Panc1 (cell line): ENCODE measurements at regions not wholly inside any gene's neighbourhood (a gene's known extent, or its start where the extent isn't known, plus 50 kb on each side); places are given as distances from the start of the nearest gene placed in this dataset.

ENCODE experiments used
- ATAC-seq: fragments of 200-7000 bp; cut with Tn5 transposase; 2 replicates; pipeline ENCODE4 v1.9.1; 2020; ENCODE audit warnings: mild to moderate bottlenecking, moderate library complexity
- BruUV-seq: library from RNA; stranded (reverse); fragments of 400-500 nt; replicated peaks from 2 replicates; lab custom pipeline; 2021; lab: Mats Ljungman, UMichigan
- CTCF ChIA-PET: fragments of 300-600 bp; sonication (Branson Sonifier 250); formaldehyde crosslinking; loops from one replicate; lab custom pipeline; 2022; ENCODE audit warnings: antibody characterized with exemption; lab: Charles Lee
- POLR2A ChIA-PET: fragments of 300-600 bp; sonication (Branson Sonifier 250); formaldehyde crosslinking; loops from one replicate; lab custom pipeline; 2022; ENCODE audit warnings: antibody characterized with exemption; lab: Charles Lee
- DNase-seq: peaks from one replicate; pipeline ENCODE4 v3.0.0-alpha.2; 2010; ENCODE audit warnings: low read depth, low spot score
- H3K27ac ChIP-seq: 2 replicates; pipeline ENCODE4 v1.5.1; 2011; ENCODE audit warnings: mild to moderate bottlenecking, low read length, inconsistent platforms
- H3K27me3 ChIP-seq: fragments of 200-500 bp; sonication (Bioruptor generic); 2 replicates; pipeline ENCODE4 v1.6.0; 2014; ENCODE audit warnings: low read length, inconsistent platforms; ENCODE audit not compliant: control insufficient read depth, insufficient read depth
- H3K36me3 ChIP-seq: fragments of 200-500 bp; sonication (Bioruptor generic); 2 replicates; pipeline ENCODE4 v1.5.1; 2014; ENCODE audit warnings: inconsistent platforms, mild to moderate bottlenecking, low read length, moderate library complexity; ENCODE audit not compliant: control insufficient read depth, insufficient read depth
- H3K4me1 ChIP-seq: 2 replicates; pipeline ENCODE4 v1.5.1; 2011; ENCODE audit warnings: inconsistent platforms, mild to moderate bottlenecking, low read length, moderate library complexity; ENCODE audit not compliant: control insufficient read depth, insufficient read depth
- H3K4me3 ChIP-seq, 2 experiments: 2 replicates each; pipeline ENCODE4 v1.5.1; 2011 to 2012; ENCODE audit warnings: low read depth in 2 of 2, low read length in 2 of 2, mild to moderate bottlenecking in 2 of 2, inconsistent platforms in 1 of 2, moderate library complexity in 1 of 2
- H3K9me3 ChIP-seq: fragments of 200-500 bp; sonication (Bioruptor generic); 2 replicates; pipeline ENCODE4 v1.5.1; 2014; ENCODE audit warnings: low read depth, mild to moderate bottlenecking, inconsistent platforms, low read length, moderate library complexity; ENCODE audit not compliant: control insufficient read depth, insufficient read depth
- POLR2AphosphoS5 ChIP-seq: IDR thresholded peaks from 2 replicates; pipeline ENCODE4 v1.6.1; 2012; ENCODE audit warnings: mild to moderate bottlenecking, low read depth, low read length, moderate library complexity
- SIN3A ChIP-seq: IDR thresholded peaks from 2 replicates; pipeline ENCODE4 v1.6.1; 2012; ENCODE audit warnings: low read depth, mild to moderate bottlenecking, low read length, moderate library complexity, borderline replicate concordance; ENCODE audit not compliant: insufficient read depth
- TCF7L2 ChIP-seq: IDR thresholded peaks from 2 replicates; pipeline ENCODE4 v1.6.1; 2011; ENCODE audit warnings: mild to moderate bottlenecking, low read depth, low read length, inconsistent platforms
- in situ Hi-C: cut with HindIII; loops from 2 replicates; pipeline ENCODE4 v1.10.0; 2016; ENCODE audit warnings: low sequenced_read_pairs, low pct_unique_long_range_greater_than_20kb
- intact Hi-C: fragments of 100-400 bp; cut with micrococcal nuclease; formaldehyde crosslinking; loops from one replicate; pipeline ENCODE4 v1.10.0; 2022; ENCODE audit not compliant: unreplicated experiment
- TF ChIP-seq, protein P1 (sequence below), 2 experiments: IDR thresholded peaks; 2 replicates each; pipeline ENCODE4 v1.6.1; 2011 to 2012; ENCODE audit warnings: low read depth in 2 of 2, control low read depth in 1 of 2, low read length in 1 of 2, mild to moderate bottlenecking in 1 of 2, moderate library complexity in 1 of 2; ENCODE audit not compliant: insufficient read depth in 1 of 2
- TF ChIP-seq, protein P2 (sequence below): fragments of 450-650 bp; IDR thresholded peaks from 2 replicates; pipeline ENCODE4 v1.5.1; 2017; ENCODE audit warnings: mild to moderate bottlenecking

DNA sequence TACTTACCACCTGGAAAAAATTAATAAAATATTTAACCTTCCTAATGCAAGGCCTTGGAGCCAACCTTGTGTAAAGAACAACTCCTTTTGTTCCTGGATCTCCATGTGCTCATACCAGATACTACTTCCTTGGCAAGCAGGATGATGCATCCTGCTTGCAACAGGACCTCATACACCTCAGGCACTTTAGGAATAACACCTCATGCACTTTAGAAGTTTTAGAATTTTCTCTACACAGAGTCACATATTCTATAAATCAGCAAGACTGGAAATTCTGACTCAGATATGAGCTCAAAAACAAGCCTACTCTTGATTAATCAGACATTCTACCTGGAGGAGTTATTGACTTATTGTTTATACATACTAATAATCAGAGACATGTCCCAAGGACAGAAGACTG lies 209.6 kb upstream of the CDH10 start:
- in situ Hi-C loops (no loop called here), intact Hi-C loops (no loop called here)
- DNase-seq (no peak), ATAC-seq (no peak)
- Histone ChIP-seq H3K4me3 (no peak overlapping the region), H3K9me3 (no peaks in the 10 kb centered on the region), H3K27me3 (no peaks in the 10 kb centered on the region), H3K27ac (no peak overlapping the region), H3K36me3 (no peaks in the 10 kb centered on the region), H3K4me1 (no peaks in the 10 kb centered on the region)
- TF ChIP-seq, protein P1, sequence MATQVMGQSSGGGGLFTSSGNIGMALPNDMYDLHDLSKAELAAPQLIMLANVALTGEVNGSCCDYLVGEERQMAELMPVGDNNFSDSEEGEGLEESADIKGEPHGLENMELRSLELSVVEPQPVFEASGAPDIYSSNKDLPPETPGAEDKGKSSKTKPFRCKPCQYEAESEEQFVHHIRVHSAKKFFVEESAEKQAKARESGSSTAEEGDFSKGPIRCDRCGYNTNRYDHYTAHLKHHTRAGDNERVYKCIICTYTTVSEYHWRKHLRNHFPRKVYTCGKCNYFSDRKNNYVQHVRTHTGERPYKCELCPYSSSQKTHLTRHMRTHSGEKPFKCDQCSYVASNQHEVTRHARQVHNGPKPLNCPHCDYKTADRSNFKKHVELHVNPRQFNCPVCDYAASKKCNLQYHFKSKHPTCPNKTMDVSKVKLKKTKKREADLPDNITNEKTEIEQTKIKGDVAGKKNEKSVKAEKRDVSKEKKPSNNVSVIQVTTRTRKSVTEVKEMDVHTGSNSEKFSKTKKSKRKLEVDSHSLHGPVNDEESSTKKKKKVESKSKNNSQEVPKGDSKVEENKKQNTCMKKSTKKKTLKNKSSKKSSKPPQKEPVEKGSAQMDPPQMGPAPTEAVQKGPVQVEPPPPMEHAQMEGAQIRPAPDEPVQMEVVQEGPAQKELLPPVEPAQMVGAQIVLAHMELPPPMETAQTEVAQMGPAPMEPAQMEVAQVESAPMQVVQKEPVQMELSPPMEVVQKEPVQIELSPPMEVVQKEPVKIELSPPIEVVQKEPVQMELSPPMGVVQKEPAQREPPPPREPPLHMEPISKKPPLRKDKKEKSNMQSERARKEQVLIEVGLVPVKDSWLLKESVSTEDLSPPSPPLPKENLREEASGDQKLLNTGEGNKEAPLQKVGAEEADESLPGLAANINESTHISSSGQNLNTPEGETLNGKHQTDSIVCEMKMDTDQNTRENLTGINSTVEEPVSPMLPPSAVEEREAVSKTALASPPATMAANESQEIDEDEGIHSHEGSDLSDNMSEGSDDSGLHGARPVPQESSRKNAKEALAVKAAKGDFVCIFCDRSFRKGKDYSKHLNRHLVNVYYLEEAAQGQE (IDR thresholded peaks at IDR 0.05; ENCODE audit: insufficient read depth in 1 of 2, low read depth in 2 of 2, low read length in 1 of 2): no peak
- TF ChIP-seq, protein P2, sequence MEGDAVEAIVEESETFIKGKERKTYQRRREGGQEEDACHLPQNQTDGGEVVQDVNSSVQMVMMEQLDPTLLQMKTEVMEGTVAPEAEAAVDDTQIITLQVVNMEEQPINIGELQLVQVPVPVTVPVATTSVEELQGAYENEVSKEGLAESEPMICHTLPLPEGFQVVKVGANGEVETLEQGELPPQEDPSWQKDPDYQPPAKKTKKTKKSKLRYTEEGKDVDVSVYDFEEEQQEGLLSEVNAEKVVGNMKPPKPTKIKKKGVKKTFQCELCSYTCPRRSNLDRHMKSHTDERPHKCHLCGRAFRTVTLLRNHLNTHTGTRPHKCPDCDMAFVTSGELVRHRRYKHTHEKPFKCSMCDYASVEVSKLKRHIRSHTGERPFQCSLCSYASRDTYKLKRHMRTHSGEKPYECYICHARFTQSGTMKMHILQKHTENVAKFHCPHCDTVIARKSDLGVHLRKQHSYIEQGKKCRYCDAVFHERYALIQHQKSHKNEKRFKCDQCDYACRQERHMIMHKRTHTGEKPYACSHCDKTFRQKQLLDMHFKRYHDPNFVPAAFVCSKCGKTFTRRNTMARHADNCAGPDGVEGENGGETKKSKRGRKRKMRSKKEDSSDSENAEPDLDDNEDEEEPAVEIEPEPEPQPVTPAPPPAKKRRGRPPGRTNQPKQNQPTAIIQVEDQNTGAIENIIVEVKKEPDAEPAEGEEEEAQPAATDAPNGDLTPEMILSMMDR: no peak
- TF ChIP-seq POLR2AphosphoS5 (no peak), TCF7L2 (no peak), SIN3A (no peak)
- ChIA-PET CTCF (no interaction called here), POLR2A (no interaction called here)
- BruUV-seq: no TSS peak

DNA sequence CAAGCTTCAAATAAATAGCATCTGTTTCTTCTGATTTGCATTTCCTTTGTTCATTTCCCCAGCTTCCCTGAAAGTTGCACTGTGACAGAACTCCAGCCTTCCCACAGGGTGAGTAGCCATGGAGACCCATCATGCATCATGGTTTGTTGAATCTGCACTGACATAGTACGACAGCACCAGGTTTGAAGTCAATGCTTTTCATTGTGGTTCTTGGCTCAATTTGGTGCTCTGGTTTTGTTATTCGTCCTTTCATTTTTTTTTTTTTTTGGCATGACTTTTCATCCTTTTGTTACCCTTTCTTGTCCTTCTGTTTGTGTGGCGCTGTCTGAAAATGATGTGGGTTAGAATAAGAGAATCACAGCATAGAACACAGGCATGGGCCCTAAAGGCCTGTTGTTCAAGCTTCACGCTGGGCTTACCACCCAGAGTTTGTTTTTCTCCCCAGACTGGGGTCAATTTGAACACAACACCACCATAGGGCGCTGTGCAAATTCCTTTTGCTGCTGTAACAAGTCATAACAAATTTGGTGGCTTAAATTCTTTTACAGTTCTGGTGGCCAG lies 206.2 kb upstream of the CDH10 start:
- Histone ChIP-seq H3K27me3 (no peaks in the 10 kb centered on the region), H3K4me1 (no peaks in the 10 kb centered on the region), H3K9me3 (no peaks in the 10 kb centered on the region), H3K36me3 (no peaks in the 10 kb centered on the region), H3K27ac (no peak overlapping the region), H3K4me3 (no peak overlapping the region)
- ChIA-PET POLR2A (no interaction called here), CTCF (no interaction called here)
- ATAC-seq (no peak), DNase-seq (no peak)
- BruUV-seq: no TSS peak
- in situ Hi-C loops (no loop called here), intact Hi-C loops (no loop called here)
- no peak for TF ChIP-seq SIN3A
- TF ChIP-seq, protein P2: no peak
- TF ChIP-seq, protein P1 (IDR thresholded peaks at IDR 0.05; ENCODE audit: insufficient read depth in 1 of 2, low read depth in 2 of 2, low read length in 1 of 2): no peak
- TF ChIP-seq POLR2AphosphoS5: no peak
- no peak for TF ChIP-seq TCF7L2
